Panc1 (cell line): ENCODE measurements at regions not wholly inside any gene's neighbourhood (a gene's known extent, or its start where the extent isn't known, plus 50 kb on each side); places are given as distances from the start of the nearest gene placed in this dataset.

ENCODE experiments used
- ATAC-seq: fragments of 200-7000 bp; cut with Tn5 transposase; 2 replicates; pipeline ENCODE4 v1.9.1; 2020; ENCODE audit warnings: mild to moderate bottlenecking, moderate library complexity
- BruUV-seq: library from RNA; stranded (reverse); fragments of 400-500 nt; replicated peaks from 2 replicates; lab custom pipeline; 2021; lab: Mats Ljungman, UMichigan
- CTCF ChIA-PET: fragments of 300-600 bp; sonication (Branson Sonifier 250); formaldehyde crosslinking; loops from one replicate; lab custom pipeline; 2022; ENCODE audit warnings: antibody characterized with exemption; lab: Charles Lee
- POLR2A ChIA-PET: fragments of 300-600 bp; sonication (Branson Sonifier 250); formaldehyde crosslinking; loops from one replicate; lab custom pipeline; 2022; ENCODE audit warnings: antibody characterized with exemption; lab: Charles Lee
- DNase-seq: peaks from one replicate; pipeline ENCODE4 v3.0.0-alpha.2; 2010; ENCODE audit warnings: low read depth, low spot score
- H3K27ac ChIP-seq: 2 replicates; pipeline ENCODE4 v1.5.1; 2011; ENCODE audit warnings: mild to moderate bottlenecking, low read length, inconsistent platforms
- H3K27me3 ChIP-seq: fragments of 200-500 bp; sonication (Bioruptor generic); 2 replicates; pipeline ENCODE4 v1.6.0; 2014; ENCODE audit warnings: low read length, inconsistent platforms; ENCODE audit not compliant: control insufficient read depth, insufficient read depth
- H3K36me3 ChIP-seq: fragments of 200-500 bp; sonication (Bioruptor generic); 2 replicates; pipeline ENCODE4 v1.5.1; 2014; ENCODE audit warnings: inconsistent platforms, mild to moderate bottlenecking, low read length, moderate library complexity; ENCODE audit not compliant: control insufficient read depth, insufficient read depth
- H3K4me1 ChIP-seq: 2 replicates; pipeline ENCODE4 v1.5.1; 2011; ENCODE audit warnings: inconsistent platforms, mild to moderate bottlenecking, low read length, moderate library complexity; ENCODE audit not compliant: control insufficient read depth, insufficient read depth
- H3K4me3 ChIP-seq, 2 experiments: 2 replicates each; pipeline ENCODE4 v1.5.1; 2011 to 2012; ENCODE audit warnings: low read depth in 2 of 2, low read length in 2 of 2, mild to moderate bottlenecking in 2 of 2, inconsistent platforms in 1 of 2, moderate library complexity in 1 of 2
- H3K9me3 ChIP-seq: fragments of 200-500 bp; sonication (Bioruptor generic); 2 replicates; pipeline ENCODE4 v1.5.1; 2014; ENCODE audit warnings: low read depth, mild to moderate bottlenecking, inconsistent platforms, low read length, moderate library complexity; ENCODE audit not compliant: control insufficient read depth, insufficient read depth
- CTCF ChIP-seq: fragments of 450-650 bp; IDR thresholded peaks from 2 replicates; pipeline ENCODE4 v1.5.1; 2017; ENCODE audit warnings: mild to moderate bottlenecking
- POLR2AphosphoS5 ChIP-seq: IDR thresholded peaks from 2 replicates; pipeline ENCODE4 v1.6.1; 2012; ENCODE audit warnings: mild to moderate bottlenecking, low read depth, low read length, moderate library complexity
- REST ChIP-seq, 2 experiments: IDR thresholded peaks; 2 replicates each; pipeline ENCODE4 v1.6.1; 2011 to 2012; ENCODE audit warnings: low read depth in 2 of 2, control low read depth in 1 of 2, low read length in 1 of 2, mild to moderate bottlenecking in 1 of 2, moderate library complexity in 1 of 2; ENCODE audit not compliant: insufficient read depth in 1 of 2
- SIN3A ChIP-seq: IDR thresholded peaks from 2 replicates; pipeline ENCODE4 v1.6.1; 2012; ENCODE audit warnings: low read depth, mild to moderate bottlenecking, low read length, moderate library complexity, borderline replicate concordance; ENCODE audit not compliant: insufficient read depth
- TCF7L2 ChIP-seq: IDR thresholded peaks from 2 replicates; pipeline ENCODE4 v1.6.1; 2011; ENCODE audit warnings: mild to moderate bottlenecking, low read depth, low read length, inconsistent platforms
- in situ Hi-C: cut with HindIII; loops from 2 replicates; pipeline ENCODE4 v1.10.0; 2016; ENCODE audit warnings: low sequenced_read_pairs, low pct_unique_long_range_greater_than_20kb
- intact Hi-C: fragments of 100-400 bp; cut with micrococcal nuclease; formaldehyde crosslinking; loops from one replicate; pipeline ENCODE4 v1.10.0; 2022; ENCODE audit not compliant: unreplicated experiment

GRCh38 chr6:168171673-168172353 is 92.8 kb upstream of the FRMD1 start:
- ChIA-PET POLR2A (no interaction called here), CTCF (no interaction called here)
- Histone ChIP-seq H3K27ac (no peak overlapping the region), H3K27me3 (peaks cover 2% of the 10 kb centered on the region; the same call in 1 of the 2 replicates), H3K9me3 (no peaks in the 10 kb centered on the region), H3K4me3 (no peak overlapping the region), H3K36me3 (no peaks in the 10 kb centered on the region), H3K4me1 (no peaks in the 10 kb centered on the region)
- ATAC-seq (no peak), DNase-seq (no peak)
- intact Hi-C loops = no loop called here
- no TSS peak for BruUV-seq
- in situ Hi-C loops = no loop called here
- TF ChIP-seq SIN3A (no peak), CTCF (no peak), TCF7L2 (no peak), POLR2AphosphoS5 (no peak), REST (IDR thresholded peaks at IDR 0.05; ENCODE audit: insufficient read depth in 1 of 2, low read depth in 2 of 2, low read length in 1 of 2) (no peak)

GRCh38 chr6:168170841-168171601 is 92.0 kb upstream of the FRMD1 start:
- Histone ChIP-seq H3K9me3 (no peaks in the 10 kb centered on the region), H3K27ac (no peak overlapping the region), H3K4me3 (no peak overlapping the region), H3K36me3 (no peaks in the 10 kb centered on the region), H3K27me3 (peaks cover 2% of the 10 kb centered on the region; the same call in 1 of the 2 replicates), H3K4me1 (no peaks in the 10 kb centered on the region)
- no peak for DNase-seq
- BruUV-seq = no TSS peak
- in situ Hi-C loops (no loop called here), intact Hi-C loops (no loop called here)
- ChIA-PET CTCF (no interaction called here), POLR2A (no interaction called here)
- no peak for ATAC-seq
- no peak for TF ChIP-seq SIN3A

- H3K4me3 ChIP-seq = no peak overlapping the region
- ChIA-PET CTCF (no interaction called here), POLR2A (interaction anchor here (0.6 kb wide), 1 partner anchor 9 kb away, joined by 3 read pairs; no protein-coding TSS in a partner anchor)
- intact Hi-C loops (no loop called here), in situ Hi-C loops (no loop called here)
- H3K4me1 ChIP-seq = no peaks in the 10 kb centered on the region
- no TSS peak for BruUV-seq
- H3K27ac ChIP-seq = no peak overlapping the region
- H3K27me3 ChIP-seq = no peaks in the 10 kb centered on the region
- no peak for ATAC-seq
- DNase-seq = no peak
- no peaks in the 10 kb centered on the region for H3K36me3 ChIP-seq
- no peaks in the 10 kb centered on the region for H3K9me3 ChIP-seq
- no peak for TF ChIP-seq TCF7L2
- no peak for TF ChIP-seq REST (IDR thresholded peaks at IDR 0.05; ENCODE audit: insufficient read depth in 1 of 2, low read depth in 2 of 2, low read length in 1 of 2)
- no peak for TF ChIP-seq CTCF
- no peak for TF ChIP-seq POLR2AphosphoS5
- no peak for TF ChIP-seq SIN3A
These were observed 90.6 kb upstream of the FRMD1 start for GRCh38 chr6:168169624-168170023.
